Panc1 (cell line): ENCODE measurements at regions not wholly inside any gene's neighbourhood (a gene's known extent, or its start where the extent isn't known, plus 50 kb on each side); places are given as distances from the start of the nearest gene placed in this dataset.

Source experiments
- POLR2AphosphoS5 ChIP-seq: IDR thresholded peaks from 2 replicates; pipeline ENCODE4 v1.6.1; 2012; ENCODE audit warnings: mild to moderate bottlenecking, low read depth, low read length, moderate library complexity
- TCF7L2 ChIP-seq: IDR thresholded peaks from 2 replicates; pipeline ENCODE4 v1.6.1; 2011; ENCODE audit warnings: mild to moderate bottlenecking, low read depth, low read length, inconsistent platforms
- TF ChIP-seq, protein P1 (sequence below): fragments of 450-650 bp; IDR thresholded peaks from 2 replicates; pipeline ENCODE4 v1.5.1; 2017; ENCODE audit warnings: mild to moderate bottlenecking

DNA sequence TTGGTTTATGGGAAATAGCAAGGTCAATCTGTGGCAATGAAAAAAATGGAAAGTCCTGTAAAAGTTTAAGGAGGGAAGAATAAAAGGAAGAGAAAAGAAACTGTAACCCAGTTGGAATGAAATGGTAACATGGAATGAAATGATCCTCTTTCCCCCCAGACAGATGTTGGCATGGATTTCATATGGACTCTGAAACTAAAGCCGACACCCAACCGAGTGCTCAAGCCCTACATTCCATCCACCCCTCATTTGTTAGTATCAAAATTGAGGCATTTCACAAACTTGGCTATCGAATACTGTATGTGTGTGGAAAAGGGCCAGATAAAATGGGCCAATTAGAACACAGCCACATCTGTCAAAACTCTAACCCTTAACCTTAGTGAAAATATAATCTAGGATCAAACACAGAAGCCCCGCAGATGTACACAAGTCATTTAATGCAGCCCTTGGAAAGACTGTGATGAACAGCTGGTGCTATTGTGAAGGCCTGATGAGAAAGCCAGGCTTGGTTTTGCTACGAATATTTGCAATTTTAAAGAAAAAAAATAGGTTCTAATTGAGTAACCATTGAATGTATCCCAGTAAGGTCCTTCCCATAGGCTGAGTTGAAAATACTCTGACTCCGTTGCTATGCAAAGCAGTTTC lies 72.6 kb upstream of the RGL1 start:
- TF ChIP-seq, protein P1, sequence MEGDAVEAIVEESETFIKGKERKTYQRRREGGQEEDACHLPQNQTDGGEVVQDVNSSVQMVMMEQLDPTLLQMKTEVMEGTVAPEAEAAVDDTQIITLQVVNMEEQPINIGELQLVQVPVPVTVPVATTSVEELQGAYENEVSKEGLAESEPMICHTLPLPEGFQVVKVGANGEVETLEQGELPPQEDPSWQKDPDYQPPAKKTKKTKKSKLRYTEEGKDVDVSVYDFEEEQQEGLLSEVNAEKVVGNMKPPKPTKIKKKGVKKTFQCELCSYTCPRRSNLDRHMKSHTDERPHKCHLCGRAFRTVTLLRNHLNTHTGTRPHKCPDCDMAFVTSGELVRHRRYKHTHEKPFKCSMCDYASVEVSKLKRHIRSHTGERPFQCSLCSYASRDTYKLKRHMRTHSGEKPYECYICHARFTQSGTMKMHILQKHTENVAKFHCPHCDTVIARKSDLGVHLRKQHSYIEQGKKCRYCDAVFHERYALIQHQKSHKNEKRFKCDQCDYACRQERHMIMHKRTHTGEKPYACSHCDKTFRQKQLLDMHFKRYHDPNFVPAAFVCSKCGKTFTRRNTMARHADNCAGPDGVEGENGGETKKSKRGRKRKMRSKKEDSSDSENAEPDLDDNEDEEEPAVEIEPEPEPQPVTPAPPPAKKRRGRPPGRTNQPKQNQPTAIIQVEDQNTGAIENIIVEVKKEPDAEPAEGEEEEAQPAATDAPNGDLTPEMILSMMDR, result no peak
- no peak for TF ChIP-seq TCF7L2
- TF ChIP-seq POLR2AphosphoS5, result no peak
